Neural cell (in vitro differentiated cells): ENCODE measurements at regions not wholly inside any gene's neighbourhood (a gene's known extent, or its start where the extent isn't known, plus 50 kb on each side); places are given as distances from the start of the nearest gene placed in this dataset.

Experiments used
- H2AFZ ChIP-seq: fragments of 200-600, 300-800 bp; sonication (generic), shearing (Covaris generic); 2 replicates; pipeline ENCODE4 v1.6.0; 2014; ENCODE audit warnings: low read depth, mild to moderate bottlenecking, antibody characterized with exemption, low read length, moderate library complexity
- H3F3A ChIP-seq: fragments of 200-600 bp; shearing (Covaris generic); 2 replicates; pipeline ENCODE4 v1.6.1; 2016; ENCODE audit warnings: mild to moderate bottlenecking, moderate library complexity, mixed read lengths, antibody characterized with exemption, low read length; ENCODE audit not compliant: insufficient read depth, poor library complexity, severe bottlenecking
- H3K27ac ChIP-seq: fragments of 200-600, 300-800 bp; sonication (generic), shearing (Covaris generic); 2 replicates; pipeline ENCODE4 v1.5.1; 2014; ENCODE audit warnings: mild to moderate bottlenecking, low read length, moderate library complexity
- H3K27me3 ChIP-seq: fragments of 300-800, 200-600 bp; sonication (generic), shearing (Covaris generic); 2 replicates; pipeline ENCODE4 v1.6.0; 2014; ENCODE audit warnings: mild to moderate bottlenecking, low read depth, low read length, moderate library complexity; ENCODE audit not compliant: insufficient read depth
- H3K36me3 ChIP-seq: fragments of 300-800, 200-600 bp; sonication (generic), shearing (Covaris generic); 2 replicates; pipeline ENCODE4 v1.5.1; 2014; ENCODE audit warnings: mild to moderate bottlenecking, antibody characterized with exemption, low read length, moderate library complexity; ENCODE audit not compliant: insufficient read depth
- H3K4me2 ChIP-seq: fragments of 300-800, 200-600 bp; sonication (generic), shearing (Covaris generic); 2 replicates; pipeline ENCODE4 v1.6.0; 2014; ENCODE audit warnings: mild to moderate bottlenecking, low read length
- H3K4me3 ChIP-seq: fragments of 300-800, 200-600 bp; sonication (generic), shearing (Covaris generic); 2 replicates; pipeline ENCODE4 v1.5.1; 2014; ENCODE audit warnings: mild to moderate bottlenecking, low read length, moderate library complexity
- H3K79me2 ChIP-seq: fragments of 200-600 bp; shearing (Covaris generic); replicated peaks from 2 replicates; pipeline ENCODE4 v1.6.0; 2014; ENCODE audit warnings: mild to moderate bottlenecking, low read length, moderate library complexity; ENCODE audit not compliant: insufficient read depth
- H3K9ac ChIP-seq: fragments of 300-800, 200-600 bp; sonication (generic), shearing (Covaris generic); 2 replicates; pipeline ENCODE4 v1.6.1; 2016; ENCODE audit warnings: mild to moderate bottlenecking, low read length, mixed read lengths
- H3K9me2 ChIP-seq: fragments of 200-600 bp; shearing (Covaris generic); 2 replicates; pipeline ENCODE4 v1.6.1; 2016; ENCODE audit warnings: mild to moderate bottlenecking, low read length, mixed read lengths; ENCODE audit not compliant: insufficient read depth
- H3K9me3 ChIP-seq: fragments of 200-600, 300-800 bp; sonication (generic), shearing (Covaris generic); 2 replicates; pipeline ENCODE4 v1.6.1; 2016; ENCODE audit warnings: mild to moderate bottlenecking, mixed run types, low read length, moderate library complexity, mixed read lengths
- H4K20me1 ChIP-seq: fragments of 200-600 bp; shearing (Covaris generic); 2 replicates; pipeline ENCODE4 v1.6.1; 2016; ENCODE audit warnings: mild to moderate bottlenecking, mixed run types; ENCODE audit not compliant: insufficient read depth
- CTCF ChIP-seq: fragments of 450-650 bp; IDR thresholded peaks from 2 replicates; pipeline ENCODE4 v1.5.1; 2014; ENCODE audit warnings: antibody characterized with exemption, mild to moderate bottlenecking, moderate library complexity; ENCODE audit not compliant: poor library complexity, severe bottlenecking
- EP300 ChIP-seq: fragments of 450-650 bp; conservative IDR thresholded peaks from 2 replicates; pipeline ENCODE4 v1.6.1; 2014; ENCODE audit warnings: antibody characterized with exemption, mild to moderate bottlenecking, moderate library complexity; ENCODE audit not compliant: poor library complexity, severe bottlenecking
- EZH2 ChIP-seq: fragments of 200-600, 300-800 bp; shearing (Covaris generic), sonication (generic); IDR thresholded peaks from 2 replicates; pipeline ENCODE4 v1.6.1; 2014; ENCODE audit warnings: antibody characterized with exemption, low read length, borderline replicate concordance, mild to moderate bottlenecking; ENCODE audit not compliant: insufficient read depth, poor library complexity, severe bottlenecking
- MXI1 ChIP-seq: fragments of 450-650 bp; conservative IDR thresholded peaks from 2 replicates; pipeline ENCODE4 v1.6.1; 2014; ENCODE audit warnings: antibody characterized with exemption, mild to moderate bottlenecking; ENCODE audit not compliant: poor library complexity, severe bottlenecking
- POLR2AphosphoS5 ChIP-seq: IDR thresholded peaks from 2 replicates; pipeline ENCODE4 v1.6.1; 2012
- RAD21 ChIP-seq: fragments of 450-650 bp; conservative IDR thresholded peaks from 2 replicates; pipeline ENCODE4 v1.6.1; 2014; ENCODE audit warnings: antibody characterized with exemption, mild to moderate bottlenecking, moderate library complexity
- SMC3 ChIP-seq: fragments of 450-650 bp; conservative IDR thresholded peaks from 2 replicates; pipeline ENCODE4 v1.6.1; 2014; ENCODE audit warnings: antibody characterized with exemption, mild to moderate bottlenecking, moderate library complexity; ENCODE audit not compliant: poor library complexity
- TAF1 ChIP-seq: IDR thresholded peaks from 2 replicates; pipeline ENCODE4 v1.6.1; 2012; ENCODE audit warnings: low read depth
- TF ChIP-seq, protein P1 (sequence below): IDR thresholded peaks from 2 replicates; pipeline ENCODE4 v1.6.1; 2012; ENCODE audit warnings: borderline replicate concordance

DNA sequence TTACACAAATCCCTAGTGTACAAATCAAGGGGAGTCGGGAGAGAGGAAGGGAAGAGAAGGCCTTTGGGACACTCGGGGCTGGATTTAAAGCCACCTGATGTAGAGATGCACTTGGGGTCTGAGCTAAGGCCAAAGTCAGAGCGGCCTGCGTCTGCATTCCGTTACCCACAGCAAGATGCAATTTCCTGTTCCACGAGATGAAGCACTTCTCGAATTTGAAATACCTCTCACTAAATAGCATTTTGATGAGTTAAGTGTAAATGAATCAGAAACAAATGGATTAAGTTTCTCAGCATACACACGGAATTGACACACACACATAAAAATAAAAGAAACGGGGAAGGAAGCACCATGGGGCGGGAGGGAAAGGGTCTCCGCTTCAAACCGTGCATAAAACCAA is 386.0 kb downstream of the SOX9 start:
- Histone ChIP-seq H3K27me3 (no peaks in the 10 kb centered on the region), H3K9ac (no peak overlapping the region), H2AFZ (no peak overlapping the region), H3K9me2 (no peaks in the 10 kb centered on the region), H3K4me3 (no peak overlapping the region), H3K36me3 (no peaks in the 10 kb centered on the region), H3F3A (no peaks in the 10 kb centered on the region), H3K27ac (no peak overlapping the region), H3K4me2 (no peak overlapping the region), H3K9me3 (no peaks in the 10 kb centered on the region), H4K20me1 (no peaks in the 10 kb centered on the region), H3K79me2 (no peaks in the 10 kb centered on the region)
- TF ChIP-seq CTCF (no peak), EZH2 (no peak), TAF1 (no peak), POLR2AphosphoS5 (no peak), RAD21 (no peak), SMC3 (no peak), MXI1 (no peak)

- H3K9me3 ChIP-seq, result no peaks in the 10 kb centered on the region
- H3F3A ChIP-seq, result no peaks in the 10 kb centered on the region
- H3K36me3 ChIP-seq, result no peaks in the 10 kb centered on the region
- TF ChIP-seq SMC3, result no peak
- TF ChIP-seq, protein P1, sequence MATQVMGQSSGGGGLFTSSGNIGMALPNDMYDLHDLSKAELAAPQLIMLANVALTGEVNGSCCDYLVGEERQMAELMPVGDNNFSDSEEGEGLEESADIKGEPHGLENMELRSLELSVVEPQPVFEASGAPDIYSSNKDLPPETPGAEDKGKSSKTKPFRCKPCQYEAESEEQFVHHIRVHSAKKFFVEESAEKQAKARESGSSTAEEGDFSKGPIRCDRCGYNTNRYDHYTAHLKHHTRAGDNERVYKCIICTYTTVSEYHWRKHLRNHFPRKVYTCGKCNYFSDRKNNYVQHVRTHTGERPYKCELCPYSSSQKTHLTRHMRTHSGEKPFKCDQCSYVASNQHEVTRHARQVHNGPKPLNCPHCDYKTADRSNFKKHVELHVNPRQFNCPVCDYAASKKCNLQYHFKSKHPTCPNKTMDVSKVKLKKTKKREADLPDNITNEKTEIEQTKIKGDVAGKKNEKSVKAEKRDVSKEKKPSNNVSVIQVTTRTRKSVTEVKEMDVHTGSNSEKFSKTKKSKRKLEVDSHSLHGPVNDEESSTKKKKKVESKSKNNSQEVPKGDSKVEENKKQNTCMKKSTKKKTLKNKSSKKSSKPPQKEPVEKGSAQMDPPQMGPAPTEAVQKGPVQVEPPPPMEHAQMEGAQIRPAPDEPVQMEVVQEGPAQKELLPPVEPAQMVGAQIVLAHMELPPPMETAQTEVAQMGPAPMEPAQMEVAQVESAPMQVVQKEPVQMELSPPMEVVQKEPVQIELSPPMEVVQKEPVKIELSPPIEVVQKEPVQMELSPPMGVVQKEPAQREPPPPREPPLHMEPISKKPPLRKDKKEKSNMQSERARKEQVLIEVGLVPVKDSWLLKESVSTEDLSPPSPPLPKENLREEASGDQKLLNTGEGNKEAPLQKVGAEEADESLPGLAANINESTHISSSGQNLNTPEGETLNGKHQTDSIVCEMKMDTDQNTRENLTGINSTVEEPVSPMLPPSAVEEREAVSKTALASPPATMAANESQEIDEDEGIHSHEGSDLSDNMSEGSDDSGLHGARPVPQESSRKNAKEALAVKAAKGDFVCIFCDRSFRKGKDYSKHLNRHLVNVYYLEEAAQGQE, result no peak
- no peak for TF ChIP-seq POLR2AphosphoS5
- no peak for TF ChIP-seq RAD21
- no peak for TF ChIP-seq EZH2
- no peak for TF ChIP-seq TAF1
- no peak for TF ChIP-seq CTCF
- no peak for TF ChIP-seq MXI1
- TF ChIP-seq EP300, result no peak
- no peaks in the 10 kb centered on the region for H3K27me3 ChIP-seq
- no peak overlapping the region for H3K4me3 ChIP-seq
- no peaks in the 10 kb centered on the region for H4K20me1 ChIP-seq
- H2AFZ ChIP-seq, result no peak overlapping the region
- H3K9ac ChIP-seq, result no peak overlapping the region
- H3K4me2 ChIP-seq, result no peak overlapping the region
- H3K9me2 ChIP-seq, result no peaks in the 10 kb centered on the region
- no peaks in the 10 kb centered on the region for H3K79me2 ChIP-seq
- no peak overlapping the region for H3K27ac ChIP-seq
Observed at GRCh38 chr17:72507370-72507769, 386.6 kb downstream of the SOX9 start.
